HS-5 (cell line): ENCODE measurements at regions not wholly inside any gene's neighbourhood (a gene's known extent, or its start where the extent isn't known, plus 50 kb on each side); places are given as distances from the start of the nearest gene placed in this dataset.
A peak's percentile ranks its signal among the peaks of the same experiment; 100 is the strongest.

Experiments
- DNase-seq: peaks from one replicate; pipeline ENCODE4 v3.0.0-alpha.2; 2012; ENCODE audit warnings: low read depth

- DNase-seq: no peak
Measured at GRCh38 chr9:86764221-86764624, 183.1 kb downstream of the GAS1 start.

- no peak for DNase-seq
Measured at GRCh38 chr9:86763791-86764190, 183.5 kb downstream of the GAS1 start.

GRCh38 chr9:86757382-86757720, 190.0 kb downstream of the GAS1 start:
- no peak for DNase-seq

GRCh38 chr9:86756576-86757381, 190.5 kb downstream of the GAS1 start:
- no peak for DNase-seq

- DNase-seq: no peak
Measured at GRCh38 chr9:86755561-86755941, 191.8 kb downstream of the GAS1 start.

GRCh38 chr9:86754581-86755560, 192.4 kb downstream of the GAS1 start:
- no peak for DNase-seq

GRCh38 chr9:86753836-86754235, 193.5 kb downstream of the GAS1 start:
- no peak for DNase-seq

GRCh38 chr9:86752733-86753132, 194.6 kb downstream of the GAS1 start:
- no peak for DNase-seq

GRCh38 chr9:86751956-86752355, 195.3 kb downstream of the GAS1 start:
- no peak for DNase-seq

GRCh38 chr9:86751207-86751606, 196.1 kb downstream of the GAS1 start:
- DNase-seq: no peak

GRCh38 chr9:86749894-86750255, 197.4 kb downstream of the GAS1 start:
- DNase-seq: no peak

- DNase-seq: no peak
Measured at GRCh38 chr9:86749161-86749893, 198.0 kb downstream of the GAS1 start.

- no peak for DNase-seq
Measured at GRCh38 chr9:86747711-86748110, 199.6 kb downstream of the GAS1 start.

GRCh38 chr9:86741311-86742208, 205.7 kb downstream of the GAS1 start:
- DNase-seq: no peak

GRCh38 chr9:86735772-86736458, 211.4 kb downstream of the GAS1 start:
- DNase-seq: no peak

- peak; percentile 57 for DNase-seq
Measured at GRCh38 chr9:86734771-86735170, 212.5 kb downstream of the GAS1 start.

- DNase-seq: no peak
Measured at GRCh38 chr9:86733929-86734328, 213.4 kb downstream of the GAS1 start.

GRCh38 chr9:86732514-86733171, 214.7 kb downstream of the GAS1 start:
- DNase-seq: peak; percentile 95

GRCh38 chr9:86731511-86732063, 215.7 kb downstream of the GAS1 start:
- DNase-seq: no peak
